HUES48 (cell line): ENCODE measurements at regions not wholly inside any gene's neighbourhood (a gene's known extent, or its start where the extent isn't known, plus 50 kb on each side); places are given as distances from the start of the nearest gene placed in this dataset.

Source experiments
- H3K27ac ChIP-seq: one replicate; pipeline ENCODE4 v1.7.0; 2013; ENCODE audit warnings: low read depth, low read length, inconsistent platforms
- H3K27me3 ChIP-seq: 2 replicates; pipeline ENCODE4 v1.6.1; 2013; ENCODE audit warnings: mild to moderate bottlenecking, low read length; ENCODE audit not compliant: control insufficient read depth, insufficient read depth
- H3K36me3 ChIP-seq: 2 replicates; pipeline ENCODE4 v1.6.1; 2013; ENCODE audit warnings: low read length; ENCODE audit not compliant: control insufficient read depth, insufficient read depth
- H3K4me1 ChIP-seq: 2 replicates; pipeline ENCODE4 v1.6.1; 2013; ENCODE audit warnings: mild to moderate bottlenecking, low read length; ENCODE audit not compliant: control insufficient read depth, insufficient read depth
- H3K4me3 ChIP-seq: 2 replicates; pipeline ENCODE4 v1.5.1; 2013; ENCODE audit warnings: mild to moderate bottlenecking, low read depth, low read length
- H3K9ac ChIP-seq: 2 replicates; pipeline ENCODE4 v1.6.1; 2013; ENCODE audit warnings: mild to moderate bottlenecking, low read depth, low read length, moderate library complexity
- H3K9me3 ChIP-seq: 2 replicates; pipeline ENCODE4 v1.6.1; 2013; ENCODE audit warnings: low read length; ENCODE audit not compliant: control insufficient read depth, insufficient read depth

GRCh38 chr13:80105350-80105749, 235.6 kb downstream of the SPRY2 start:
- no peak overlapping the region for H3K9ac ChIP-seq
- H3K27me3 ChIP-seq, result no peaks in the 10 kb centered on the region
- H3K4me1 ChIP-seq, result no peaks in the 10 kb centered on the region
- no peaks in the 10 kb centered on the region for H3K9me3 ChIP-seq
- H3K27ac ChIP-seq, result no peak overlapping the region
- no peaks in the 10 kb centered on the region for H3K36me3 ChIP-seq
- H3K4me3 ChIP-seq, result no peak overlapping the region

GRCh38 chr13:80101040-80101439, 239.9 kb downstream of the SPRY2 start:
- H3K9ac ChIP-seq, result no peak overlapping the region
- H3K36me3 ChIP-seq, result no peaks in the 10 kb centered on the region
- no peaks in the 10 kb centered on the region for H3K9me3 ChIP-seq
- H3K4me1 ChIP-seq, result peaks cover 10% of the 10 kb centered on the region
- H3K4me3 ChIP-seq, result no peak overlapping the region
- no peak overlapping the region for H3K27ac ChIP-seq
- H3K27me3 ChIP-seq, result no peaks in the 10 kb centered on the region

GRCh38 chr13:80100636-80101035, 240.3 kb downstream of the SPRY2 start:
- H3K4me1 ChIP-seq, result peaks cover 11% of the 10 kb centered on the region
- no peak overlapping the region for H3K4me3 ChIP-seq
- no peak overlapping the region for H3K27ac ChIP-seq
- no peaks in the 10 kb centered on the region for H3K27me3 ChIP-seq
- no peak overlapping the region for H3K9ac ChIP-seq
- no peaks in the 10 kb centered on the region for H3K9me3 ChIP-seq
- H3K36me3 ChIP-seq, result no peaks in the 10 kb centered on the region

- Histone ChIP-seq H3K4me3 (no peak overlapping the region), H3K9ac (no peak overlapping the region), H3K4me1 (peaks cover 11% of the 10 kb centered on the region), H3K9me3 (no peaks in the 10 kb centered on the region), H3K36me3 (no peaks in the 10 kb centered on the region), H3K27ac (no peak overlapping the region), H3K27me3 (no peaks in the 10 kb centered on the region)
These were observed 243.4 kb downstream of the SPRY2 start for GRCh38 chr13:80097561-80097960.

GRCh38 chr13:80096383-80096782, 244.5 kb downstream of the SPRY2 start:
- H3K4me3 ChIP-seq, result no peak overlapping the region
- no peak overlapping the region for H3K27ac ChIP-seq
- H3K36me3 ChIP-seq, result no peaks in the 10 kb centered on the region
- H3K27me3 ChIP-seq, result no peaks in the 10 kb centered on the region
- H3K4me1 ChIP-seq, result peaks cover 11% of the 10 kb centered on the region
- H3K9me3 ChIP-seq, result no peaks in the 10 kb centered on the region
- H3K9ac ChIP-seq, result no peak overlapping the region

GRCh38 chr13:80094526-80094925, 246.4 kb downstream of the SPRY2 start:
- Histone ChIP-seq H3K27ac (no peak overlapping the region), H3K36me3 (no peaks in the 10 kb centered on the region), H3K9me3 (no peaks in the 10 kb centered on the region), H3K27me3 (no peaks in the 10 kb centered on the region), H3K4me3 (no peak overlapping the region), H3K4me1 (peaks cover 11% of the 10 kb centered on the region), H3K9ac (no peak overlapping the region)

GRCh38 chr13:80093888-80094287, 247.0 kb downstream of the SPRY2 start:
- Histone ChIP-seq H3K27ac (no peak overlapping the region), H3K36me3 (no peaks in the 10 kb centered on the region), H3K9ac (no peak overlapping the region), H3K27me3 (no peaks in the 10 kb centered on the region), H3K4me1 (peaks cover 11% of the 10 kb centered on the region), H3K4me3 (no peak overlapping the region), H3K9me3 (no peaks in the 10 kb centered on the region)

- H3K27me3 ChIP-seq, result no peaks in the 10 kb centered on the region
- H3K9ac ChIP-seq, result no peak overlapping the region
- H3K9me3 ChIP-seq, result no peaks in the 10 kb centered on the region
- H3K36me3 ChIP-seq, result no peaks in the 10 kb centered on the region
- H3K4me3 ChIP-seq, result no peak overlapping the region
- H3K27ac ChIP-seq, result no peak overlapping the region
- peaks cover 21% of the 10 kb centered on the region; the same call in 1 of the 2 replicates for H3K4me1 ChIP-seq
These were observed 254.6 kb downstream of the SPRY2 start for GRCh38 chr13:80086304-80086721.

GRCh38 chr13:80083853-80084676, 256.9 kb downstream of the SPRY2 start:
- no peaks in the 10 kb centered on the region for H3K36me3 ChIP-seq
- H3K9ac ChIP-seq, result no peak overlapping the region
- peaks cover 21% of the 10 kb centered on the region; the same call in 1 of the 2 replicates for H3K4me1 ChIP-seq
- no peak overlapping the region for H3K4me3 ChIP-seq
- H3K27ac ChIP-seq, result peak overlapping the region; percentile 77
- H3K9me3 ChIP-seq, result no peaks in the 10 kb centered on the region
- H3K27me3 ChIP-seq, result no peaks in the 10 kb centered on the region

- peaks cover 21% of the 10 kb centered on the region; the same call in 1 of the 2 replicates for H3K4me1 ChIP-seq
- no peaks in the 10 kb centered on the region for H3K36me3 ChIP-seq
- no peak overlapping the region for H3K9ac ChIP-seq
- no peaks in the 10 kb centered on the region for H3K27me3 ChIP-seq
- no peaks in the 10 kb centered on the region for H3K9me3 ChIP-seq
- peak overlapping the region; percentile 77 for H3K27ac ChIP-seq
- H3K4me3 ChIP-seq, result no peak overlapping the region
These were observed 257.7 kb downstream of the SPRY2 start for GRCh38 chr13:80083081-80083852.
